ENCODE measurements at regions not wholly inside any gene's neighbourhood (a gene's known extent, or its start where the extent isn't known, plus 50 kb on each side); places are given as distances from the start of the nearest gene placed in this dataset.

DNA sequence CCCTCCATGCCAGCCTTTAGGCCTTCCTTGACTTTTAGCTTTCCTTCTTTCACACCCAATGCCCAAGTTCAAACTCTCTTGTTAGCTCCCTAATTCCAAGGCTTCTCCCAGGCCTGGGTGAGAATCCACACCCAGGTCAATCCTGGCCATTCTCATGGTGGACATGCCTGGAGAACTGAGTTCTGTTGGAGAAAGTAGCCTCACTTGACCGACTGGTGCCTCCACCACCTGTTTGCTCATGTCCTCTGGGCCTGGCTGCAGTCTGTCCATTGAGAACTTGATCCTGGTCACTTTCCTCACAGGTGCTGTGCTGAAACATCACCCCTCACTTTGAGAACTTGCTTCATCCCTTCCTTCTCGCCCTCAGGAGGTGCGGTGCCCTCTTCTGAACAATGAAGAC lies 189.1 kb upstream of the TWIST2 start:
- no peak for TF ChIP-seq CTCF (IDR thresholded peaks at IDR 0.05)
- TF ChIP-seq POLR2A (IDR thresholded peaks at IDR 0.05): no peak
- TF ChIP-seq EP300 (IDR thresholded peaks at IDR 0.05): no peak

All from suprapubic skin (tissue), 3 donors.